GM19395 (cell line): ENCODE measurements at regions not wholly inside any gene's neighbourhood (a gene's known extent, or its start where the extent isn't known, plus 50 kb on each side); places are given as distances from the start of the nearest gene placed in this dataset.
"Not testable (repeated sequence)": the region's sequence is repeated elsewhere in the genome, so short reads cannot be mapped to it uniquely, and the experiment has no call there.

Source experiments
- ATAC-seq: cut with Tn5 transposase; IDR thresholded peaks from one replicate; pipeline ENCODE4 v1.9.1; 2021; ENCODE audit warnings: mild to moderate bottlenecking, moderate library complexity; ENCODE audit not compliant: unreplicated experiment

- ATAC-seq: no peak
These were observed 51.9 kb upstream of the PTPRJ start for GRCh38 chr11:47928426-47928825.

- no peak for ATAC-seq
These were observed 56.1 kb upstream of the PTPRJ start for GRCh38 chr11:47924184-47924691.

- no peak for ATAC-seq
These were observed 56.7 kb upstream of the PTPRJ start for GRCh38 chr11:47923667-47924066.

- not testable (repeated sequence) for ATAC-seq
These were observed 59.2 kb upstream of the PTPRJ start for GRCh38 chr11:47921080-47921555.

GRCh38 chr11:47918882-47919495, 61.4 kb upstream of the PTPRJ start:
- ATAC-seq: no peak

GRCh38 chr11:47918370-47918690, 62.0 kb upstream of the PTPRJ start:
- no peak for ATAC-seq

GRCh38 chr11:47917599-47918369, 62.6 kb upstream of the PTPRJ start:
- no peak for ATAC-seq

GRCh38 chr11:47916361-47916841, 64.0 kb upstream of the PTPRJ start:
- ATAC-seq: no peak

- ATAC-seq: no peak
These were observed 64.6 kb upstream of the PTPRJ start for GRCh38 chr11:47915783-47916182.

GRCh38 chr11:47915374-47915773, 65.0 kb upstream of the PTPRJ start:
- no peak for ATAC-seq

GRCh38 chr11:47914743-47915142, 65.6 kb upstream of the PTPRJ start:
- ATAC-seq: no peak

- ATAC-seq: no peak
These were observed 65.5 kb upstream of the NUP160 start for GRCh38 chr11:47913529-47914244.

GRCh38 chr11:47912843-47913437, 64.8 kb upstream of the NUP160 start:
- no peak for ATAC-seq

GRCh38 chr11:47911149-47911548, 63.0 kb upstream of the NUP160 start:
- ATAC-seq: no peak

GRCh38 chr11:47908198-47908597, 60.0 kb upstream of the NUP160 start:
- peak; percentile 61 for ATAC-seq

GRCh38 chr11:47907499-47907898, 59.3 kb upstream of the NUP160 start:
- no peak for ATAC-seq

GRCh38 chr11:47906066-47906465, 57.9 kb upstream of the NUP160 start:
- ATAC-seq: no peak

- ATAC-seq: no peak
These were observed 57.4 kb upstream of the NUP160 start for GRCh38 chr11:47905358-47906059.

GRCh38 chr11:47904808-47905207, 56.7 kb upstream of the NUP160 start:
- no peak for ATAC-seq

GRCh38 chr11:47904048-47904447, 55.9 kb upstream of the NUP160 start:
- ATAC-seq: no peak

- ATAC-seq: peak; percentile 99
These were observed 51.7 kb upstream of the NUP160 start for GRCh38 chr11:47899801-47900200.
